Medulla oblongata (tissue), 1 donor: ENCODE measurements at regions not wholly inside any gene's neighbourhood (a gene's known extent, or its start where the extent isn't known, plus 50 kb on each side); places are given as distances from the start of the nearest gene placed in this dataset.

Experiments used
- DNase-seq: peaks from one replicate; pipeline ENCODE4 v3.0.0-alpha.2; 2015; ENCODE audit errors: extremely low spot score

GRCh38 chr2:195410074-195410671, 246.9 kb upstream of the SLC39A10 start:
- no peak for DNase-seq

GRCh38 chr2:195408811-195409210, 248.2 kb upstream of the SLC39A10 start:
- no peak for DNase-seq

DNA sequence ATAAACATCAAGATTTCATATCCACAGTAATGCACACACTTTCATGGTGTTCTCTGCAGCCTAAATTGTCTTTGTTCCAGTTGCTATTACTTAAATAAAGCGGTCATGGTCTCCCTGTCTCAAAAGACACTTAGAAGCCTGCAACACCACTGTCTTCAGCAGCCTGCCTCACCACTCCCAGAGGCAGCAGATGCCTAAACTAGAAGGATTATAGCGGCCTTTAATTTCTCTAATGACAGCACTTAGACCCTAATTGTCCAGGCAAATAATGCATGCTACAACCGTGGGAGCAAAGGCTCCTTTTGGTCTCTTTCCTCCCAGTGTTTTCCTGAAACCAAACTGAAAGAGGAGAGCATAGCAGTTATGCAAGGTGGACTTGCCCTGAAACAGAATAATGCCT, 248.8 kb upstream of the SLC39A10 start:
- no peak for DNase-seq

GRCh38 chr2:195407783-195408182, 249.2 kb upstream of the SLC39A10 start:
- no peak for DNase-seq

GRCh38 chr2:195406886-195407603, 250.0 kb upstream of the SLC39A10 start:
- DNase-seq = no peak

DNA sequence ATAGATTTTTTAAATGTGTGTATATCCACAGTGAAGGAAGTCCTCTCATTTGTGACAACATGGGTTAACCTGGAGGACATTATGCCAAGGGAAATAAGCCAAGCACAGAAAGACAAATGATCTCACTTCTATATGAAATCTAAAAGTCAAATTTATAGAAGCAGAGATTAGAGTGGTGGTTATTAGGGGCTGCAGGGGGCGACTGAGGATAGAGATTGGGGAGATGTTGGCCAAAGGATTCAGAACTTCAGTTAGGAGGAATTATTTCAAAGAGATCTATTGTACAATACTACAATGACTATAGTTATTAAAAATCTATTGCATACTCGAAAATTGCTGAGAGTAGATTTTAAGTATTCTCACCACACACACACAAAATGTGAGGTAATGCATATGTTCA, 252.4 kb upstream of the SLC39A10 start:
- no peak for DNase-seq

DNA sequence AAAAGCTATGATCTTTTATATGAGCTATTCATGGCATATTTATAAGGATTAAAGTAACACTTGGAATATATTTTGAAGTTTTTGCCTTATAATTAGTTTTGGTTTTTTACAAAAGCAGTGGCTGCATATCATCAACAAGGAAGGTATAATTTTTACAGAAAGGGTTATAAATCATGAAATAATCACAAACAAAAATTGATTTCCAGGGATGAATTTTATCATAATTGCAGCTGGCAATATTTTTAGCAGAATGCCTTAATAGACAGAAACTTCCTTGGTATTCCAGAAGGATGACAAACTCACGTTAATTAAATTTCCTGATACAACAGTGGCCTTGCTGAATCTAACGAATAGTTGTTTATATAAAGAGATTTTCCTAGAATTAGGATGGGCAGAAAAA, 260.5 kb upstream of the SLC39A10 start:
- DNase-seq = no peak

DNA sequence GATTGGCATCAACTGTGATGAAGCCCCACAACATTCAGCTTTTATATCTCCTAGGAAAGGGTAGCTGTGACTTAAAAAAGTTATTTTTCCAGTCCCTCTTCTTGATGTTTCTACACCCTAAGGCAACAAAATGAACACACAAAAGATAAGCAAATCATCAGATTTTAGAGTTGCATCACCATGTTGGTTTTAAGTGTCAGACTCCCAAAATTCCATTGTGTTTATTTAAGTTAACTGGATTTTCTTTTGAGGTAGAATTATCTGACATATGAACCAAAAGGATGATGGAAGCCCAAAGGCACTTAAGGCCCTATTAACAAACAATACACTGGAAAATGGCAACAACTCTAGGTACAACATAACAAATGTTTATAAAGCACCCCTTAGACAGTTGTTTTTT, 261.7 kb upstream of the SLC39A10 start:
- no peak for DNase-seq

GRCh38 chr2:195392446-195393336, 264.3 kb upstream of the SLC39A10 start:
- DNase-seq = no peak

GRCh38 chr2:195390686-195391321, 266.2 kb upstream of the SLC39A10 start:
- DNase-seq = peak; percentile 66

- no peak for DNase-seq
These were observed 269.0 kb upstream of the SLC39A10 start for GRCh38 chr2:195388028-195388427.

GRCh38 chr2:195382186-195382585, 274.8 kb upstream of the SLC39A10 start:
- no peak for DNase-seq

- DNase-seq = no peak
These were observed 286.7 kb upstream of the SLC39A10 start for GRCh38 chr2:195370167-195370943.

DNA sequence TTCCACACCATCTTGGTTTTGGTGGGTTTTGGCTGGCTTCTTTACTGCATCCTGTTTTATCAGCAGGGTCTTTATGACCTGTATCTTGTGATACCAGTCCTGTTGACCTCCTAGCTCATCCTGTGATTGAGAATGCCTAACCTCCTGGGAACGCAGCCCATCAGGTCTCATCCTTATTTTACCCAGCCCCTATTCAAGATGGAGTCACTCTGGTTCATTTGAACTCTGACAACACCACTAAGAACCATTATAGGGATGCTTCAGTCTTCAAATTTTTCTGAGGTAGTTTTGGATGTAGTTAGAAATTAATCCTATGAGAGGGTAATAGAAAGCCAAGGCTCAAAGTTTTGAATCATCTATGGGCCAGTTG, 287.8 kb upstream of the SLC39A10 start:
- DNase-seq = no peak

DNA sequence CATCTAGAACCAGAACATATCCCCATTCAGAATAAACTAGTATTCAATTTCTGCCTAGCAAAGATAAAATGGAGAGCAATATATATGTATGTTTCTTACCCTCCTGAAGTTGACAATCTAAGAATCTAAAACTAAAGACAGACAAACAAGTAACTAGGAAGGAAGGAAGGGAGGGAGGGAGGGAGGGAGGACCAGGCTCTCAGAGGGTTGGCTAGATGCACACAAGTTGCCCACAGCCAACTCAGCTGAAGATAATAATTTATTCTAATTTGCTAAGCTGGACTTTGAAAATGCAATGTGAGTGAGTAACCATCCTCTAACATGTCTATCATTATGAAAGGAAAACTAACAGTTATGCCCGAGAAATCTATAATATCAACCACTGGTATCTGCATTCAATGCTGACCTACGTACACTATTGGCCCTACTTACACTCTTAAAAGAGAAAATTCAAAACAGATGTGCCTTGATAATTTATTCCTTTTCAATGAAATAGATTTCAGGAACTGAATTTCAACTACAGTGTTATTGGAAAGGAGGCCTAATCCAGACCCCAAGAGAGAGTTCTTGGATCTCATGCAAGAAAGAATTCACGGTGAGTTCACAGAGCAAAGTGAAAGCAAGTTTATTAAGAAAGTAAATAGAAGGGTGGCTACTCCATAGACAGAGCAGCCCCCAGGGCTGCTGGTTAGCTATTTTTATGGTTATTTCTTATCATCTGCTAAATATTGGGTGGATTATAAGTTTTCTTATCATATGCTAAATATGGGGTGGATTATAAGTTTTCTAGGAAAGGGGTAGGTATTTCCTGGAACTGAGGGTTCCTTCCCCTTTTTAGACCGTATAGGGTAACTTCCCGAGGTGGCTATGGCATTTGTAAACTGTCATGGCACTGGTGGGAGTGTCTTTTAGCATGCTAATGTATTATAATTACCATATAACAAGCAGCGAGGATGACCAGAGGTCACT, 288.5 kb upstream of the SLC39A10 start:
- DNase-seq = no peak

DNA sequence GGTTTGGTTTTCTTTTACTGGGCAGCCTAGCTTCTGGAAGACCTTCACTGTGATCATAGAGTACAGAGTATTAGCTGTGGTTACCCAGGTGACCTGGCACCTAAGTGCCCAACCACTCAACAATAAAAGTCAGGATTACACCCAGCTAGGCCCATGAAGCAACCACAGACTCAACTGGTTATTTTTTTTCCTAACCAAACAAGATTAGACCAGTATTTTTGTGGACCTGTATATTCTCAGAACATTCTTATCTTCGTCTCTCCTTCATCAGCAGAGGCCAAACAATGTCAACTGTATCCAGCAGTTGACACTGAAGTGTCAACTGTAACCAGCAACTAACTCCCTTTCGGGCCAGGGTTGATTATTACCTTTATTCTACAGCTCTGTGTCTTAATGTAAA, 289.2 kb upstream of the SLC39A10 start:
- no peak for DNase-seq

DNA sequence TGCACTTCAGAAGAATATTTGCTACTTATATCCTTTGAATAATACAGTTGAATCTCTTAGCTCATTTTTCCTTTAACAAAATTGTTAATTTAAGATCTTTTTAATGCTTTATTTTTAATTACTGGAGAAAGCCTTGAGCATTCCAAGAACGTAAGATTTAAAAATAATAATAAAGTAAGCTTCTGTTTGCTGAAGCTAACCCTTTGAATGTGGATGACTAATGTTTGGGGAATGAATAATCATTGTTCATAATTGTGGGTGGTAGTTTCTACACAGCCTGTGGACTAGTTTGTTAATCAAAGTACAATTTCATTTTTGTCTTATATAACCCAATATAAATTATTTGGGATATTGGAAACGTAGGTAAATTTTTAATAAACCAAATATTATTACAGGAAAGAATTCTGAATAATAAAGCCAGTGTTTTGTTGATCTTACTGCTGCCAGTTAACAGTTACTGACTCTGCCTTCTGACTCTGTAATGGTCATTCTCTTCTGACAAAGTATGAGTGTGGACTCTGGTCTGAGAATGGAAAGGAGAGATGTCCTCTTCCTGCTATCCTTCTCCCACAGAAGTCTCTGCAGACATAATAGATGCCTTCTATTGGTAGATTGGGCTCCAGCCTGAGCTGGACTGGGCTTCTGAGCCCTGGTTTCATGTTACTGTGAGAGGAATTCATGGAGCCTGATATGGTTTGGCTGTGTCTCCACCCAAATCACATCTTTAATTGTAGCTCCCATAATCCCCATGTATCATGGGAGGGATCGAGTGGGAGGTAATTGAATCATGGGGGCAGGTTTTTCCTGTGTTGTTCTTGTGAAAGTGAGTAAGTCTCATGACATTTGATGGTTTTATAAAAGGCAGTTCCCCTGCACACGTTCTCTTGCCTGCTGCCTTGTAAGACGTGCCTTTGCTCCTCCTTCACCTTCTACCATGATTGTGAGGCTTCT, 292.7 kb upstream of the SLC39A10 start:
- DNase-seq = no peak

DNA sequence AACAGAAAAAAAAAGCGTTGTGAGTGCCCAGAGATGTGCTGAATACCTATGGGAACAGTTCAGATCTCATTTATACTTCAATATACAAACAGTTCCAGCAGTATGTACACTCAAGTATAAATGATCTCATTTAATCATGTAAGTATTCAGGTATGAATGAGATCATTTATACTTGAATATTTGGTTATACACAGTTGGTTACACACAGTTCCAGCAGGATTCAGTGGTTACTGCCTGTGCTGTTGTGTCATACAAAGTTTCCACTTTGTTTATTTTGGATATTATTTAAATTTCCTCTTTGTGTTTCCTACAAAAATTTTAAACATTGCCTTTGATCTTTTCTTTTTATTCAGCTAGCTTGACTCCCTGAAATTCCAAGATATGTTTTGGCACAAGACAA, 293.5 kb upstream of the SLC39A10 start:
- DNase-seq = no peak

DNA sequence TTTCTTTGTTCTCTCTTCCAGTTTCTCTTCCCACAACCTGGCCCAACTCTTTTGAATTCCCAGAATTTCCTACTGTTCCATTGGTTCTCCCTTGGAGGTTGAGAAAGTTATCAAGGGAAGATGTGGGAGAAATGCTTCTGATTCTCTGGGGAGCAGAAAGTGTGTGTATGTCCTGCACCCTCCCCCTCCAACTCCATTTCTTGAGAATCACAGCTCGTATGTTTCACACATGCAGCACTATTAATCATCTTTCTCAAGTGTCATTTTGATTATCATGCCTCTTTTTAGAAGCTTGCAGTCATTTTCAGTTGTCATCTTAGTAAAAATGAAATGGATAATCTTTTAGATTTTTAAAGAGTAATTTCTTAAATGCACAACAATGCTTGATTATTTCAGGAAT, 296.8 kb upstream of the SLC39A10 start:
- no peak for DNase-seq
